Peyer's patch (tissue), 4 donors: ENCODE measurements at regions not wholly inside any gene's neighbourhood (a gene's known extent, or its start where the extent isn't known, plus 50 kb on each side); places are given as distances from the start of the nearest gene placed in this dataset.

ENCODE experiments used
- CTCF ChIP-seq, 6 experiments: fragments of 450-650 bp in 4 of 6; fragments of 200-600 bp in 2 of 6; sonication (generic) in 1 of 6; IDR thresholded peaks; one replicate each; pipeline ENCODE4 v1.5.1; 2017 to 2019; ENCODE audit warnings: antibody characterized with exemption in 6 of 6, mild to moderate bottlenecking in 3 of 6, moderate library complexity in 1 of 6
- POLR2A ChIP-seq, 2 donors: fragments of 450-650 bp; IDR thresholded peaks; one replicate each; pipeline ENCODE4 v1.5.1; 2017; ENCODE audit warnings: antibody characterized with exemption in 2 of 2, mild to moderate bottlenecking in 2 of 2, moderate library complexity in 2 of 2

GRCh38 chr5:50325237-50325832 lies 115.8 kb downstream of the EMB start:
- TF ChIP-seq POLR2A (IDR thresholded peaks at IDR 0.05) = no peak
- peak; percentile 28 to 80 (median 56) for TF ChIP-seq CTCF (IDR thresholded peaks at IDR 0.05)
